ENCODE measurements at regions not wholly inside any gene's neighbourhood (a gene's known extent, or its start where the extent isn't known, plus 50 kb on each side); places are given as distances from the start of the nearest gene placed in this dataset.
"Not testable (repeated sequence)": the region's sequence is repeated elsewhere in the genome, so short reads cannot be mapped to it uniquely, and the experiment has no call there.

GRCh38 chr6:164345806-164346496 lies 931.4 kb downstream of the QKI start:
- no peak for DNase-seq

GRCh38 chr6:164345327-164345726 lies 930.8 kb downstream of the QKI start:
- no peak for DNase-seq

- DNase-seq: no peak
Observed at GRCh38 chr6:164344801-164345291, 930.3 kb downstream of the QKI start.

GRCh38 chr6:164339442-164339841 lies 924.9 kb downstream of the QKI start:
- not testable (repeated sequence) for DNase-seq

- DNase-seq: no peak
Observed at GRCh38 chr6:164337925-164338397, 923.4 kb downstream of the QKI start.

GRCh38 chr6:164337024-164337924 lies 922.8 kb downstream of the QKI start:
- DNase-seq: no peak

- no peak for DNase-seq
Observed at GRCh38 chr6:164336455-164336854, 921.9 kb downstream of the QKI start.

GRCh38 chr6:164331026-164331425 lies 916.5 kb downstream of the QKI start:
- no peak for DNase-seq

- no peak for DNase-seq
Observed at GRCh38 chr6:164325168-164325567, 910.6 kb downstream of the QKI start.

- DNase-seq: no peak
Observed at GRCh38 chr6:164322533-164322932, 908.0 kb downstream of the QKI start.

- no peak for DNase-seq
Observed at GRCh38 chr6:164321297-164321696, 906.8 kb downstream of the QKI start.

- DNase-seq: no peak
Observed at GRCh38 chr6:164315376-164315775, 900.9 kb downstream of the QKI start.

GRCh38 chr6:164308339-164308738 lies 893.8 kb downstream of the QKI start:
- no peak for DNase-seq

- no peak for DNase-seq
Observed at GRCh38 chr6:164303102-164303964, 888.8 kb downstream of the QKI start.

GRCh38 chr6:164296411-164296810 lies 881.9 kb downstream of the QKI start:
- DNase-seq: no peak

- no peak for DNase-seq
Observed at GRCh38 chr6:164294047-164294784, 879.7 kb downstream of the QKI start.

GRCh38 chr6:164291224-164291623 lies 876.7 kb downstream of the QKI start:
- DNase-seq: no peak

- no peak for DNase-seq
Observed at GRCh38 chr6:164290101-164290500, 875.6 kb downstream of the QKI start.

GRCh38 chr6:164286011-164286410 lies 871.5 kb downstream of the QKI start:
- no peak for DNase-seq

GRCh38 chr6:164283574-164283973 lies 869.1 kb downstream of the QKI start:
- no peak for DNase-seq

- DNase-seq: no peak
Observed at GRCh38 chr6:164276211-164276610, 861.7 kb downstream of the QKI start.

GRCh38 chr6:164275773-164276172 lies 861.3 kb downstream of the QKI start:
- no peak for DNase-seq
